Cardiac muscle cell (in vitro differentiated cells and primary cell): ENCODE measurements at regions not wholly inside any gene's neighbourhood (a gene's known extent, or its start where the extent isn't known, plus 50 kb on each side); places are given as distances from the start of the nearest gene placed in this dataset.

Experiments
- DNase-seq, 2 donors: peaks; one replicate each; pipeline versions ENCODE4 v3.0.0 to v3.0.0-alpha.2; 2010 to 2017; ENCODE audit warnings: low read depth in 1 of 2, low spot score in 1 of 2
- H3K27ac ChIP-seq: fragments of 200-600 bp; sonication (generic); 2 replicates; pipeline ENCODE4 v1.5.1; 2016
- H3K27me3 ChIP-seq: fragments of 200-600 bp; sonication (generic); 2 replicates; pipeline ENCODE4 v1.6.0; 2016; ENCODE audit warnings: control low read depth
- H3K36me3 ChIP-seq: fragments of 200-600 bp; sonication (generic); 2 replicates; pipeline ENCODE4 v1.5.1; 2016; ENCODE audit warnings: control low read depth
- H3K4me1 ChIP-seq: fragments of 200-600 bp; sonication (generic); 2 replicates; pipeline ENCODE4 v1.8.1; 2017; ENCODE audit warnings: low read depth, mild to moderate bottlenecking, mixed run types
- H3K4me3 ChIP-seq: fragments of 200-600 bp; sonication (generic); 2 replicates; pipeline ENCODE4 v1.5.1; 2016; ENCODE audit warnings: mild to moderate bottlenecking
- H3K9me3 ChIP-seq: fragments of 200-600 bp; sonication (generic); 2 replicates; pipeline ENCODE4 v1.5.1; 2017; ENCODE audit warnings: low read depth, mild to moderate bottlenecking, control low read depth
- TF ChIP-seq, protein P1 (sequence below): IDR thresholded peaks from 2 replicates; pipeline ENCODE4 v1.5.1; 2012; ENCODE audit warnings: low read depth, mild to moderate bottlenecking, low read length

DNA sequence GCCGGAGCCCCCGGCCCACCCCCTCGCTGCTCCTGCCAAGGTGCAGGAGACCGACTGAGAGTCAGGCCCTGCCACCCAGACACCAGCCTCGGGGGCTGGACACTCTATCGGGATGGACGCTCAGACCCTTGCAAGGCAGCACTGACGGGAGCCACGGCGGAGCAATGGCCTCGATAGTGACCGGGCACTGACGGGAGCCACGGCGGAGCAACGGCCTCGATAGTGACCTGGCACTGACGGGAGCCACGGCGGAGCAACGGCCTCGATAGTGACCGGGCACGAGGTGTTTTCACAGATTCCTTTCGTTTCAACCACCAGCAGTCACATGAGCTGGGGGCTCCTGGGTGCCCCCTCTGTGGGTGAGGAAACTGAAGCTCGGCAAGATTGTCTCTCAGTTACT is 123.6 kb upstream of the PPP1R26 start:
- H3K27me3 ChIP-seq, result no peaks in the 10 kb centered on the region
- no peaks in the 10 kb centered on the region for H3K4me1 ChIP-seq
- H3K36me3 ChIP-seq, result no peaks in the 10 kb centered on the region
- TF ChIP-seq, protein P1, sequence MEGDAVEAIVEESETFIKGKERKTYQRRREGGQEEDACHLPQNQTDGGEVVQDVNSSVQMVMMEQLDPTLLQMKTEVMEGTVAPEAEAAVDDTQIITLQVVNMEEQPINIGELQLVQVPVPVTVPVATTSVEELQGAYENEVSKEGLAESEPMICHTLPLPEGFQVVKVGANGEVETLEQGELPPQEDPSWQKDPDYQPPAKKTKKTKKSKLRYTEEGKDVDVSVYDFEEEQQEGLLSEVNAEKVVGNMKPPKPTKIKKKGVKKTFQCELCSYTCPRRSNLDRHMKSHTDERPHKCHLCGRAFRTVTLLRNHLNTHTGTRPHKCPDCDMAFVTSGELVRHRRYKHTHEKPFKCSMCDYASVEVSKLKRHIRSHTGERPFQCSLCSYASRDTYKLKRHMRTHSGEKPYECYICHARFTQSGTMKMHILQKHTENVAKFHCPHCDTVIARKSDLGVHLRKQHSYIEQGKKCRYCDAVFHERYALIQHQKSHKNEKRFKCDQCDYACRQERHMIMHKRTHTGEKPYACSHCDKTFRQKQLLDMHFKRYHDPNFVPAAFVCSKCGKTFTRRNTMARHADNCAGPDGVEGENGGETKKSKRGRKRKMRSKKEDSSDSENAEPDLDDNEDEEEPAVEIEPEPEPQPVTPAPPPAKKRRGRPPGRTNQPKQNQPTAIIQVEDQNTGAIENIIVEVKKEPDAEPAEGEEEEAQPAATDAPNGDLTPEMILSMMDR, result no peak
- DNase-seq, result no peak
- no peak overlapping the region for H3K27ac ChIP-seq
- no peaks in the 10 kb centered on the region for H3K9me3 ChIP-seq
- no peak overlapping the region for H3K4me3 ChIP-seq

DNA sequence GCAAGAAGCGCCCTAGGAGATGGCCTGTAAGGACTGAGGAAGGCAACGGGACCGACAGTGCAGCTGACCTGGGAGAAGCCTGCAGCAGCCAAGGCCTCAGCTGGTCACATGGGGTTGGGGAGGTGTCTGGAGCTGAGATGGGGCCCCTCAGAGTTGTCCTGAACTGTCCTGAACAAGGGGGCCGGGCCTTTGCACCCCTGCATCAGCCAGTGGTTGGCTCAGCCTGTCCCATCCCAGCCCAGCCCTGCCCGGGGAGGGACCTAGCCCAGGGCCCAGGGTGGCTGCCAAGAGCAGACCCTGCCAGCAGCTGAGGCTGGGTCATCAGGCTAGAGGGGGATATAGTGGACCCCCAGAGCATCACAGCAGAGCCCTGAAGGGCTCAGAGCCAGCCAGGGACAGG is 122.8 kb upstream of the PPP1R26 start:
- H3K36me3 ChIP-seq, result no peaks in the 10 kb centered on the region
- no peaks in the 10 kb centered on the region for H3K27me3 ChIP-seq
- H3K27ac ChIP-seq, result no peak overlapping the region
- TF ChIP-seq, protein P1, result no peak
- DNase-seq, result no peak
- H3K4me1 ChIP-seq, result no peaks in the 10 kb centered on the region
- no peaks in the 10 kb centered on the region for H3K9me3 ChIP-seq
- H3K4me3 ChIP-seq, result no peak overlapping the region

DNA sequence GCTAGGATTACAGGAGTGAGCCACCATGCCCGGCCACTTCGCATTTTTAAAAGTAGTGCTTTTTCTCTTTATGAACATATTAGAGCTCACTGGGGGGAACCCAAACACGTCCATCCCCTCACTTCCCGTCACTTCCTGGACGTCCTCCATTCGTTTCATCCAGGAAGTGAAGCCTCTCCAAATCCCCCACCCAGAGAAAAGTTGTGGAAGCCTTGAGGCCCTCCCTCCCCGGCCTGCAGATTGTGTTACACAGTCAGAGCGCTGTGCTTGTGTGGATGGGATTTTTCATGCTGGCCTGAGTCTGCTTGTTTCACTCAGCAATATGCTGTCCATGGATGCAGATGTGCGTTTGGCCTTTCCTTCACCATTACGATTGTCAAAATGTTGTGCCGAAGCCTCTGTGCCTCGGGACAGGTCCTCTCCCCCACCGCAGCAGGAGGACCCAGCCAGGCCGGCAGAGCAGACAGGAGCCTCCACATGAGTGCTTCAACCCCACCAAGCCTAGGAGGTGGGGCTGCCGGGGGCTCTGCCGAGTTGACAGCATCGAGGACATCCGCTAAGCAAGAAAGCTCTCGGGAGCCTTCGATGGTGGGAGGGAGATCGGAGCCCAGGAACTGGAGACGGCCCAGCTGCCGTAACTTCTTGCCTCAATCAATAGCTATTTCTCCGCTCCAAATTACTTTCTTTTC is 121.6 kb upstream of the PPP1R26 start:
- H3K36me3 ChIP-seq, result no peaks in the 10 kb centered on the region
- no peak overlapping the region for H3K4me3 ChIP-seq
- H3K27me3 ChIP-seq, result no peaks in the 10 kb centered on the region
- DNase-seq, result no peak
- no peaks in the 10 kb centered on the region for H3K4me1 ChIP-seq
- no peaks in the 10 kb centered on the region for H3K9me3 ChIP-seq
- TF ChIP-seq, protein P1, result no peak
- H3K27ac ChIP-seq, result no peak overlapping the region

DNA sequence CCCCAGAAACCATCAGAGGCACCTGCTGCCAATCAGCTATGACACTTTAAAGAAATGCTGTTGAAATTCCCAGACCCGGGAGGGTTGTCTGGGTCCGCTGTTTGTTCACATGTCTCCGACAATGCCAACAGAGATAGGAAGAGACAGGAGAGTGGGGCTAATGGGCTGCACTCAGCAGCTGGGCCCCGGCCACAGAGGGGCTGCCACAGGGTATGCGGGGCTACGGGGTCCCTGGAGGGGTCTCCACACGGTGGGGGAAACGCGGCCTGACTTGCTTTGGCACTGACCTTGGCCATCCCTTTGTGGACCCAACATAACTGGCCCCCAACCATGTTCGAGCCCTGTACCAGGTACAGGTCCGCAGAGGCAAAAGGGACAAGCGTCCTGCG is 121.0 kb upstream of the PPP1R26 start:
- no peaks in the 10 kb centered on the region for H3K36me3 ChIP-seq
- no peaks in the 10 kb centered on the region for H3K27me3 ChIP-seq
- no peaks in the 10 kb centered on the region for H3K4me1 ChIP-seq
- H3K27ac ChIP-seq, result no peak overlapping the region
- no peak for DNase-seq
- TF ChIP-seq, protein P1, result no peak
- H3K9me3 ChIP-seq, result no peaks in the 10 kb centered on the region
- no peak overlapping the region for H3K4me3 ChIP-seq

DNA sequence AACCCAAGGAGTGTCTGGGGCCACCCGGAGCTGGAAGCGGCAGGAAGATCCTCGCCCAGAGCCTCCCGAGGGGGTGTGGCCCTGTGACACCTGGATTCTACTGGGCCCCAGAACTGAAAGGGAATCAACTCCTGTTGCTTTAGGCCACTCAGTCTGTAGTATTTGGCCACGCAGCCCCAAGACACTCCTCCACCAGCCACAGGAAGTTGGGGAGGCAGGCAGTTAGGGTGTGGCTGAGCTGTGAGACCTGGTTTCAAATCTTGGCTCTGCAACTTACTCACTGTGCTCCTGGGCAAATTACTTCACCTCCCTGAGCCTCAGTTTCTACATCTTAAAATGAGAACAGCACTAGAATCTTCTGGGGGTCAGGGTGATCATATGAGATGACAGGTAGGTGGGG is 119.8 kb upstream of the PPP1R26 start:
- Histone ChIP-seq H3K27ac (no peak overlapping the region), H3K27me3 (no peaks in the 10 kb centered on the region), H3K9me3 (no peaks in the 10 kb centered on the region), H3K4me1 (no peaks in the 10 kb centered on the region), H3K36me3 (no peaks in the 10 kb centered on the region), H3K4me3 (no peak overlapping the region)
- no peak for DNase-seq
- TF ChIP-seq, protein P1, result no peak
